GM12874 (cell line): ENCODE measurements at regions not wholly inside any gene's neighbourhood (a gene's known extent, or its start where the extent isn't known, plus 50 kb on each side); places are given as distances from the start of the nearest gene placed in this dataset.

ENCODE experiments used
- TF ChIP-seq, protein P1 (sequence below): IDR thresholded peaks from 2 replicates; pipeline ENCODE4 v1.5.1; 2011; ENCODE audit warnings: low read depth, mild to moderate bottlenecking, control low read depth, low read length, moderate library complexity; ENCODE audit not compliant: insufficient read depth

DNA sequence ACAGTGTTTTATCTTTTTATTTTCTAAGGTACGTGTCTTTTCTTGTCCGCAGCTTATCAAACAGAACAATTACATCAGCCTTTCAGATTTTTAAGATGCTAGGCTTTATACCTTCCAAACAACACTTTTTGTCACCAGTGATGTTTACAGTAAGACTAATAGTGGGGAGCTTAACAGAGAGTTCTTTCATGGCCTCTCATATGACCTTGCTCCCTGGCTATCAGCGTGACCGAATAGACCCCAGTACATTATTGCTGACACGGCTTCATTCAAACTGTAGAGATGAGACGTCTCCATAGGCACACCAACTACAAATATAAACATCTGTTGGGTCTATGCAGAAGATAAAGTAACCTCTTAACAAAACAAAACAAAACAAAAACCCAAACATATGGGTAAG, 477.6 kb upstream of the KCNMB2 start:
- TF ChIP-seq, protein P1, sequence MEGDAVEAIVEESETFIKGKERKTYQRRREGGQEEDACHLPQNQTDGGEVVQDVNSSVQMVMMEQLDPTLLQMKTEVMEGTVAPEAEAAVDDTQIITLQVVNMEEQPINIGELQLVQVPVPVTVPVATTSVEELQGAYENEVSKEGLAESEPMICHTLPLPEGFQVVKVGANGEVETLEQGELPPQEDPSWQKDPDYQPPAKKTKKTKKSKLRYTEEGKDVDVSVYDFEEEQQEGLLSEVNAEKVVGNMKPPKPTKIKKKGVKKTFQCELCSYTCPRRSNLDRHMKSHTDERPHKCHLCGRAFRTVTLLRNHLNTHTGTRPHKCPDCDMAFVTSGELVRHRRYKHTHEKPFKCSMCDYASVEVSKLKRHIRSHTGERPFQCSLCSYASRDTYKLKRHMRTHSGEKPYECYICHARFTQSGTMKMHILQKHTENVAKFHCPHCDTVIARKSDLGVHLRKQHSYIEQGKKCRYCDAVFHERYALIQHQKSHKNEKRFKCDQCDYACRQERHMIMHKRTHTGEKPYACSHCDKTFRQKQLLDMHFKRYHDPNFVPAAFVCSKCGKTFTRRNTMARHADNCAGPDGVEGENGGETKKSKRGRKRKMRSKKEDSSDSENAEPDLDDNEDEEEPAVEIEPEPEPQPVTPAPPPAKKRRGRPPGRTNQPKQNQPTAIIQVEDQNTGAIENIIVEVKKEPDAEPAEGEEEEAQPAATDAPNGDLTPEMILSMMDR = no peak

DNA sequence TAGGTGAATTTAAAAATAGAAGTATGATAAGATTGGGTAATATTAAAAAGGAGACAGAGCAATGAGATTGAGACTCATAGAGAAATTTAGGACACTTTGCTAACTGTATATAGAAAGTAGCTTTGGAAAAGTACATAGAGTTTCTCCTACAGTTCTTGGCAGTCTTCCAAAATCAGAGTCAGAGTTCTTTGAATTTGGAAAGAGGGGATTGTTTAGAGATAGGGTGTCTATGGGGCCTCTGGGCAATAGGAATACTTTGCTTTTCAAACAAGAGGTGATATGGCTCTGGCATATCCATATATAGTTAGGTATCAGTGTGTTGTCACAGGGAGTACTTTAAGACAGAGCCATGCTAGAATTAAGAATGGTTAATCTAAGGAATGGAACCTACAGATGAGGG, 477.1 kb upstream of the KCNMB2 start:
- TF ChIP-seq, protein P1 = no peak

DNA sequence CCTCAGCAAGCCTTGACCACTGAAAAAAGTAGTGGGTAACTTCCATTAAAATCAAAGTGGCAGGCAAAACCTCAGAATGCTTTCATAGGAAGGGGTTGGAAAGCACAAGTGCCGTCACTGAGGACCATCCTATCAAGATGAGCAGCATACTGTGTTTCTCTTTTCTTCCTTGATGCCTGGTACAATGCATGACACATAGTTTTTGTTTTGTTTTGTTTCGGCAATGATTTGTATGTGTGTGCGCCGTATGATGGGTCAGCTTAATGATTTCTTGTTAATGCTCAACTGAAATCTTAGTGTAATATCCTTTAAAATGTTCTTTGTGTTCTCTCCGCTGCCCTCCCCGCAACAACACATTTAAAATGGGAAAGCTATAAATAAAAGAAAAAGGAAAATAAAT, 476.4 kb upstream of the KCNMB2 start:
- TF ChIP-seq, protein P1 = no peak

DNA sequence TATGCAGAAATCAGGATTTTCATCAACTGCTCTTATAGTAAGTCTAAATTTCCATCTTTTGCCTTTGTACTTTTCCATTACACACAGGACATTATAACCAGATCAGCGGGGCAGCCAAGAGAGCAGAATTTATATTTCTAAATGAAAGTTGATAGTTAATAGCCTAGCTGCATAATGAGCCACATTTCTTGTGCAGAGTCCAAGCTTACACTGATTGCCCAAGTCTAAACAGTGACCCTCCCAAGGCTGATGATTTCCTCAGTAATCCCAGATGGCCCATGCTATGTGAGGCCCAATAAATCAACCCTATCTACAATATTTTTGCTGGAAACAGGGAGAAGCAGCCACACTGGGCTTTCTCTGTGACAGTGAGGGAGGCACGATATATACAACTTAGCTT, 475.8 kb upstream of the KCNMB2 start:
- TF ChIP-seq, protein P1 = no peak

DNA sequence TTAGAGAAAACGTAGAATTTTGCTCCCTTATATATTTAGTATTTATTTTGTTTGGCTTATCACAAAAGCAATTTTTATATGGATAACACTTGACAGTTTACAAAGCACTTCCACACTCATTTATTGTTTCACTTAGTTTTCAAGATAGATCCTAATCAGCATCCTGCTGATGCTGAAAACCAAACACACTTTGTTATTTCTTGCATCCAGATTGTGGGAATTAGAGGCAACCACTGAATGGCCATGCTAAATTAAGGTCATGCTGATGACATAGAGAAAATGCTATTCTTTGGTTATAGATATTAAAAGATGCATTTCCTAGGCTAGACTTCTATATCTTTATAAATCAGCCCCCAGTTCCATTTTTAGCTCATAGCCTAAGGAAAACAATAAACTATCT, 474.1 kb upstream of the KCNMB2 start:
- TF ChIP-seq, protein P1 = no peak

DNA sequence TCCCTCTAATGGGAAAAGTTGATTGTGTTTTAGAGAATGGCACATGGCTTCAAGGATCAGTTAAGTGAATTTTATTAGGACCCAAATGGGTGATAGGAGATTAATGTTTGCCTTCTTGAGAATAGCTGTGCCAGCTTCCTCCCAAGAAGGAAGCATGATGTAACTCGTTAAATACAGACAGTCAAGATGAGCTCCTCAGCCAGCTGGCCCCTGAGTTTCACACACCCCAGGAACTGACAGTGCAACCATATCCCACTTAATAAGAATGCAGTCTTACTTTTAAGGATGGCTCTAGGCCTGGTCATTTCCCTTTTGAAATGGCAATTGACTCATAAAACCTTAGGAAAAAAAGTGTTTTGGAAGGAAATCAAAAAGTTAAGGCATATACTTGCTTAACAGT, 472.8 kb upstream of the KCNMB2 start:
- TF ChIP-seq, protein P1 = no peak

DNA sequence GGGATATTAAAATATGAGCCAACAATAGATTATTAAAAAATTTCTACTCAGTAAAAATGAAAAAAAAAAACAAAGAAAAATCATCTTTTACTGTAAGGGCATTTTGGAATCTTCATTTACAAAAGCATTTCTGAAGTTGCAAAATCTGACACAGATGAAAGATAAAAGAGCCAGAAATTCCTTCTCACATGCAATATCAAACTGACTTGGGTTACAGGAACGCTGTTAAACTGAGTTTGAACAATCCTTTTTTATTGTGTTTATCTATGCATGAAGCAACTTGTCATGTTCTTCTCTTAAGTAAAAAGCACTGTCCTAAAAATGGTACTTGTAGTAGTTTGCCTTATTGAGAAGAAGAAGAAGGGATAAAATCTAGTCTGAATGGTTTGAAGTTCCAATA, 468.5 kb upstream of the KCNMB2 start:
- TF ChIP-seq, protein P1 = no peak
